WTC11 (cell line): ENCODE measurements at regions not wholly inside any gene's neighbourhood (a gene's known extent, or its start where the extent isn't known, plus 50 kb on each side); places are given as distances from the start of the nearest gene placed in this dataset.

Source experiments
- CTCF ChIP-seq: fragments of 200-600 bp; IDR thresholded peaks from 2 replicates; pipeline ENCODE4 v1.8.0; 2022; ENCODE audit warnings: antibody characterized with exemption
- SP1 ChIP-seq: sonication (generic); formaldehyde crosslinking; conservative IDR thresholded peaks from 2 replicates; pipeline ENCODE4 v1.8.1; 2022; ENCODE audit warnings: missing genetic modification reagents
- ZBTB21 ChIP-seq: sonication (generic); formaldehyde crosslinking; IDR thresholded peaks from 2 replicates; pipeline ENCODE4 v1.8.1; 2023; ENCODE audit warnings: mild to moderate bottlenecking, missing genetic modification reagents, borderline replicate concordance
- ZNF425 ChIP-seq: fragments of 250-450 bp; sonication (Bioruptor Pico); conservative IDR thresholded peaks from 2 replicates; pipeline ENCODE4 v1.9.0; 2021; ENCODE audit warnings: mild to moderate bottlenecking
- ZSCAN18 ChIP-seq: fragments of 250-450 bp; sonication (Bioruptor Pico); IDR thresholded peaks from 2 replicates; pipeline ENCODE4 v2.1.2; 2022; ENCODE audit warnings: mild to moderate bottlenecking, moderate library complexity
- TF ChIP-seq, protein P1 (sequence below): sonication (generic); formaldehyde crosslinking; IDR thresholded peaks from 2 replicates; pipeline ENCODE4 v1.8.1; 2023; ENCODE audit warnings: mild to moderate bottlenecking, missing genetic modification reagents
- TF ChIP-seq, protein P2 (sequence below): sonication (generic); formaldehyde crosslinking; IDR thresholded peaks from 2 replicates; pipeline ENCODE4 v1.8.0; 2022; ENCODE audit warnings: mild to moderate bottlenecking, missing genetic modification reagents
- TF ChIP-seq, protein P3 (sequence below): sonication (generic); formaldehyde crosslinking; IDR thresholded peaks from 2 replicates; pipeline ENCODE4 v1.8.1; 2023; ENCODE audit warnings: mild to moderate bottlenecking, missing genetic modification reagents, borderline replicate concordance

DNA sequence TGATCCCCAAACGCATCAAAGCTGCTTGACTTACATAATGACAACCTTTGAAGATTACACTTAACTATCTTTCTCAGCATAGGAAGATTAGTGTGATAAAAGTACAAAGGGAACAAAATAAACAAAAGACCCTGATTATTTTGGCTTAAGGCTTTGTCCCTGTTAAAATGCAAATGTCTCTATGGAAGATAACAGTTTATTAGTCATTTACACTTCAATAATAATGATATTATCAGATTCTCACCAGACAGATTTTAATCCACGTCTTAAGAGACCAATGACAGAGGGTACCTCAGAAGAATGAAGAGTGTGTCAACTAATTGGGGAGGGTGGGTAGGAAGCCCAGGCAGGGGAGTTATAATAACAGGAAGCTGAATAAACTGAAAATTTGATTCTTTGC is 510.4 kb upstream of the PTBP2 start:
- TF ChIP-seq CTCF (no peak), ZSCAN18 (CRISPR knock-in tag) (no peak), SP1 (CRISPR knock-in tag) (no peak), ZBTB21 (CRISPR knock-in tag) (no peak), ZNF425 (no peak)
- TF ChIP-seq, protein P1, sequence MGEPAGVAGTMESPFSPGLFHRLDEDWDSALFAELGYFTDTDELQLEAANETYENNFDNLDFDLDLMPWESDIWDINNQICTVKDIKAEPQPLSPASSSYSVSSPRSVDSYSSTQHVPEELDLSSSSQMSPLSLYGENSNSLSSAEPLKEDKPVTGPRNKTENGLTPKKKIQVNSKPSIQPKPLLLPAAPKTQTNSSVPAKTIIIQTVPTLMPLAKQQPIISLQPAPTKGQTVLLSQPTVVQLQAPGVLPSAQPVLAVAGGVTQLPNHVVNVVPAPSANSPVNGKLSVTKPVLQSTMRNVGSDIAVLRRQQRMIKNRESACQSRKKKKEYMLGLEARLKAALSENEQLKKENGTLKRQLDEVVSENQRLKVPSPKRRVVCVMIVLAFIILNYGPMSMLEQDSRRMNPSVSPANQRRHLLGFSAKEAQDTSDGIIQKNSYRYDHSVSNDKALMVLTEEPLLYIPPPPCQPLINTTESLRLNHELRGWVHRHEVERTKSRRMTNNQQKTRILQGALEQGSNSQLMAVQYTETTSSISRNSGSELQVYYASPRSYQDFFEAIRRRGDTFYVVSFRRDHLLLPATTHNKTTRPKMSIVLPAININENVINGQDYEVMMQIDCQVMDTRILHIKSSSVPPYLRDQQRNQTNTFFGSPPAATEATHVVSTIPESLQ (CRISPR knock-in tag), result no peak
- TF ChIP-seq, protein P2, sequence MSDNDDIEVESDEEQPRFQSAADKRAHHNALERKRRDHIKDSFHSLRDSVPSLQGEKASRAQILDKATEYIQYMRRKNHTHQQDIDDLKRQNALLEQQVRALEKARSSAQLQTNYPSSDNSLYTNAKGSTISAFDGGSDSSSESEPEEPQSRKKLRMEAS, result no peak
- TF ChIP-seq, protein P3, sequence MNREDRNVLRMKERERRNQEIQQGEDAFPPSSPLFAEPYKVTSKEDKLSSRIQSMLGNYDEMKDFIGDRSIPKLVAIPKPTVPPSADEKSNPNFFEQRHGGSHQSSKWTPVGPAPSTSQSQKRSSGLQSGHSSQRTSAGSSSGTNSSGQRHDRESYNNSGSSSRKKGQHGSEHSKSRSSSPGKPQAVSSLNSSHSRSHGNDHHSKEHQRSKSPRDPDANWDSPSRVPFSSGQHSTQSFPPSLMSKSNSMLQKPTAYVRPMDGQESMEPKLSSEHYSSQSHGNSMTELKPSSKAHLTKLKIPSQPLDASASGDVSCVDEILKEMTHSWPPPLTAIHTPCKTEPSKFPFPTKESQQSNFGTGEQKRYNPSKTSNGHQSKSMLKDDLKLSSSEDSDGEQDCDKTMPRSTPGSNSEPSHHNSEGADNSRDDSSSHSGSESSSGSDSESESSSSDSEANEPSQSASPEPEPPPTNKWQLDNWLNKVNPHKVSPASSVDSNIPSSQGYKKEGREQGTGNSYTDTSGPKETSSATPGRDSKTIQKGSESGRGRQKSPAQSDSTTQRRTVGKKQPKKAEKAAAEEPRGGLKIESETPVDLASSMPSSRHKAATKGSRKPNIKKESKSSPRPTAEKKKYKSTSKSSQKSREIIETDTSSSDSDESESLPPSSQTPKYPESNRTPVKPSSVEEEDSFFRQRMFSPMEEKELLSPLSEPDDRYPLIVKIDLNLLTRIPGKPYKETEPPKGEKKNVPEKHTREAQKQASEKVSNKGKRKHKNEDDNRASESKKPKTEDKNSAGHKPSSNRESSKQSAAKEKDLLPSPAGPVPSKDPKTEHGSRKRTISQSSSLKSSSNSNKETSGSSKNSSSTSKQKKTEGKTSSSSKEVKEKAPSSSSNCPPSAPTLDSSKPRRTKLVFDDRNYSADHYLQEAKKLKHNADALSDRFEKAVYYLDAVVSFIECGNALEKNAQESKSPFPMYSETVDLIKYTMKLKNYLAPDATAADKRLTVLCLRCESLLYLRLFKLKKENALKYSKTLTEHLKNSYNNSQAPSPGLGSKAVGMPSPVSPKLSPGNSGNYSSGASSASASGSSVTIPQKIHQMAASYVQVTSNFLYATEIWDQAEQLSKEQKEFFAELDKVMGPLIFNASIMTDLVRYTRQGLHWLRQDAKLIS, result no peak
